Neural cell (in vitro differentiated cells): ENCODE measurements at regions not wholly inside any gene's neighbourhood (a gene's known extent, or its start where the extent isn't known, plus 50 kb on each side); places are given as distances from the start of the nearest gene placed in this dataset.

ENCODE experiments used
- H2AFZ ChIP-seq: fragments of 200-600, 300-800 bp; sonication (generic), shearing (Covaris generic); 2 replicates; pipeline ENCODE4 v1.6.0; 2014; ENCODE audit warnings: low read depth, mild to moderate bottlenecking, antibody characterized with exemption, low read length, moderate library complexity
- H3F3A ChIP-seq: fragments of 200-600 bp; shearing (Covaris generic); 2 replicates; pipeline ENCODE4 v1.6.1; 2016; ENCODE audit warnings: mild to moderate bottlenecking, moderate library complexity, mixed read lengths, antibody characterized with exemption, low read length; ENCODE audit not compliant: insufficient read depth, poor library complexity, severe bottlenecking
- H3K27ac ChIP-seq: fragments of 200-600, 300-800 bp; sonication (generic), shearing (Covaris generic); 2 replicates; pipeline ENCODE4 v1.5.1; 2014; ENCODE audit warnings: mild to moderate bottlenecking, low read length, moderate library complexity
- H3K27me3 ChIP-seq: fragments of 300-800, 200-600 bp; sonication (generic), shearing (Covaris generic); 2 replicates; pipeline ENCODE4 v1.6.0; 2014; ENCODE audit warnings: mild to moderate bottlenecking, low read depth, low read length, moderate library complexity; ENCODE audit not compliant: insufficient read depth
- H3K36me3 ChIP-seq: fragments of 300-800, 200-600 bp; sonication (generic), shearing (Covaris generic); 2 replicates; pipeline ENCODE4 v1.5.1; 2014; ENCODE audit warnings: mild to moderate bottlenecking, antibody characterized with exemption, low read length, moderate library complexity; ENCODE audit not compliant: insufficient read depth
- H3K4me2 ChIP-seq: fragments of 300-800, 200-600 bp; sonication (generic), shearing (Covaris generic); 2 replicates; pipeline ENCODE4 v1.6.0; 2014; ENCODE audit warnings: mild to moderate bottlenecking, low read length
- H3K4me3 ChIP-seq: fragments of 300-800, 200-600 bp; sonication (generic), shearing (Covaris generic); 2 replicates; pipeline ENCODE4 v1.5.1; 2014; ENCODE audit warnings: mild to moderate bottlenecking, low read length, moderate library complexity
- H3K79me2 ChIP-seq: fragments of 200-600 bp; shearing (Covaris generic); replicated peaks from 2 replicates; pipeline ENCODE4 v1.6.0; 2014; ENCODE audit warnings: mild to moderate bottlenecking, low read length, moderate library complexity; ENCODE audit not compliant: insufficient read depth
- H3K9ac ChIP-seq: fragments of 300-800, 200-600 bp; sonication (generic), shearing (Covaris generic); 2 replicates; pipeline ENCODE4 v1.6.1; 2016; ENCODE audit warnings: mild to moderate bottlenecking, low read length, mixed read lengths
- H3K9me2 ChIP-seq: fragments of 200-600 bp; shearing (Covaris generic); 2 replicates; pipeline ENCODE4 v1.6.1; 2016; ENCODE audit warnings: mild to moderate bottlenecking, low read length, mixed read lengths; ENCODE audit not compliant: insufficient read depth
- H3K9me3 ChIP-seq: fragments of 200-600, 300-800 bp; sonication (generic), shearing (Covaris generic); 2 replicates; pipeline ENCODE4 v1.6.1; 2016; ENCODE audit warnings: mild to moderate bottlenecking, mixed run types, low read length, moderate library complexity, mixed read lengths
- H4K20me1 ChIP-seq: fragments of 200-600 bp; shearing (Covaris generic); 2 replicates; pipeline ENCODE4 v1.6.1; 2016; ENCODE audit warnings: mild to moderate bottlenecking, mixed run types; ENCODE audit not compliant: insufficient read depth
- EP300 ChIP-seq: fragments of 450-650 bp; conservative IDR thresholded peaks from 2 replicates; pipeline ENCODE4 v1.6.1; 2014; ENCODE audit warnings: antibody characterized with exemption, mild to moderate bottlenecking, moderate library complexity; ENCODE audit not compliant: poor library complexity, severe bottlenecking
- EZH2 ChIP-seq: fragments of 200-600, 300-800 bp; shearing (Covaris generic), sonication (generic); IDR thresholded peaks from 2 replicates; pipeline ENCODE4 v1.6.1; 2014; ENCODE audit warnings: antibody characterized with exemption, low read length, borderline replicate concordance, mild to moderate bottlenecking; ENCODE audit not compliant: insufficient read depth, poor library complexity, severe bottlenecking
- POLR2AphosphoS5 ChIP-seq: IDR thresholded peaks from 2 replicates; pipeline ENCODE4 v1.6.1; 2012
- RAD21 ChIP-seq: fragments of 450-650 bp; conservative IDR thresholded peaks from 2 replicates; pipeline ENCODE4 v1.6.1; 2014; ENCODE audit warnings: antibody characterized with exemption, mild to moderate bottlenecking, moderate library complexity
- SMC3 ChIP-seq: fragments of 450-650 bp; conservative IDR thresholded peaks from 2 replicates; pipeline ENCODE4 v1.6.1; 2014; ENCODE audit warnings: antibody characterized with exemption, mild to moderate bottlenecking, moderate library complexity; ENCODE audit not compliant: poor library complexity
- TAF1 ChIP-seq: IDR thresholded peaks from 2 replicates; pipeline ENCODE4 v1.6.1; 2012; ENCODE audit warnings: low read depth
- TF ChIP-seq, protein P1 (sequence below): fragments of 450-650 bp; IDR thresholded peaks from 2 replicates; pipeline ENCODE4 v1.5.1; 2014; ENCODE audit warnings: antibody characterized with exemption, mild to moderate bottlenecking, moderate library complexity; ENCODE audit not compliant: poor library complexity, severe bottlenecking
- TF ChIP-seq, protein P2 (sequence below): IDR thresholded peaks from 2 replicates; pipeline ENCODE4 v1.6.1; 2012; ENCODE audit warnings: borderline replicate concordance

DNA sequence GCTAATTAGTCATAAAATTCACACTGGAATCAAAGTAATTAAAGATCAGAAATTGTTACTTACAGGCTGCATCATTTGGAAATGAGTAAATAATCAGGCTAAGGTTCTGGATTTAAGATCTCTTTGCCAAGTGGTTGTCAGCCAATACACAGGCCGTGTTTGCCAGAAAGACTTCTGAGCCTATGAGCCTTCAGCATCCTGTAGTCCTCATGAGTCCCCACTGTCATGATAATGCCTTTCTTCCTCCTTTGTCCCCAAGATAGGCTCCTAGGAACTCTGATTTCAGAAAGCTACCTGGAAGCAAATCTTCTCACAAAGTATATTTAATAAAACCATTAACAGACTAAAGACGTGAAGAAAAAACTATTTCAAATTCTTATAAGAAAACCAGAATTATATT lies 810.5 kb downstream of the DNAH5 start:
- H3K9me3 ChIP-seq = no peaks in the 10 kb centered on the region

DNA sequence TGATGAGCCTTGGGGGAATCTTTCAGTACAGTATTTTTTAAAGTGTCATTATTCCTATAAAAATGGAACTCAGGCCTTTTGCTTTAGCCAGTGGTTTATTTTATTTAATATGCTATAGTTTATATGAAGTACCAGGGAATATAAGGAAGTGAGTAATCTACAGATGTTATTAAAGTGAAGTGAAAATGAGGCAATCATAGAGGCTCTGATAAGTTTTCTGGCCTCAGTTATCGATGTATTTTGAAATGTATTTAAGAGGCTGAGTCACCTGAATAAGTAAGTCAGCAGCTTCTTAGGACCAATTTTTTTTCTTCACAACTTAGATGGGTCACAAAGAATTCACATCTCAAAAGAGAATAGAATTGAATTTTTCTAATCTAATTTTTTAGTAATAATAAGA lies 829.0 kb downstream of the DNAH5 start:
- H4K20me1 ChIP-seq = no peaks in the 10 kb centered on the region
- no peak overlapping the region for H3K4me3 ChIP-seq
- H3K36me3 ChIP-seq = no peaks in the 10 kb centered on the region

More for the DNA sequence above, 810.5 kb downstream of the DNAH5 start:
- no peak overlapping the region for H3K27ac ChIP-seq
- H3K9ac ChIP-seq = no peak overlapping the region
- no peak overlapping the region for H3K4me3 ChIP-seq
- H3K79me2 ChIP-seq = no peaks in the 10 kb centered on the region
- TF ChIP-seq, protein P1, sequence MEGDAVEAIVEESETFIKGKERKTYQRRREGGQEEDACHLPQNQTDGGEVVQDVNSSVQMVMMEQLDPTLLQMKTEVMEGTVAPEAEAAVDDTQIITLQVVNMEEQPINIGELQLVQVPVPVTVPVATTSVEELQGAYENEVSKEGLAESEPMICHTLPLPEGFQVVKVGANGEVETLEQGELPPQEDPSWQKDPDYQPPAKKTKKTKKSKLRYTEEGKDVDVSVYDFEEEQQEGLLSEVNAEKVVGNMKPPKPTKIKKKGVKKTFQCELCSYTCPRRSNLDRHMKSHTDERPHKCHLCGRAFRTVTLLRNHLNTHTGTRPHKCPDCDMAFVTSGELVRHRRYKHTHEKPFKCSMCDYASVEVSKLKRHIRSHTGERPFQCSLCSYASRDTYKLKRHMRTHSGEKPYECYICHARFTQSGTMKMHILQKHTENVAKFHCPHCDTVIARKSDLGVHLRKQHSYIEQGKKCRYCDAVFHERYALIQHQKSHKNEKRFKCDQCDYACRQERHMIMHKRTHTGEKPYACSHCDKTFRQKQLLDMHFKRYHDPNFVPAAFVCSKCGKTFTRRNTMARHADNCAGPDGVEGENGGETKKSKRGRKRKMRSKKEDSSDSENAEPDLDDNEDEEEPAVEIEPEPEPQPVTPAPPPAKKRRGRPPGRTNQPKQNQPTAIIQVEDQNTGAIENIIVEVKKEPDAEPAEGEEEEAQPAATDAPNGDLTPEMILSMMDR = no peak
- TF ChIP-seq POLR2AphosphoS5 = no peak
- TF ChIP-seq TAF1 = no peak
- TF ChIP-seq EZH2 = no peak
- no peak for TF ChIP-seq SMC3
- TF ChIP-seq RAD21 = no peak
- TF ChIP-seq, protein P2, sequence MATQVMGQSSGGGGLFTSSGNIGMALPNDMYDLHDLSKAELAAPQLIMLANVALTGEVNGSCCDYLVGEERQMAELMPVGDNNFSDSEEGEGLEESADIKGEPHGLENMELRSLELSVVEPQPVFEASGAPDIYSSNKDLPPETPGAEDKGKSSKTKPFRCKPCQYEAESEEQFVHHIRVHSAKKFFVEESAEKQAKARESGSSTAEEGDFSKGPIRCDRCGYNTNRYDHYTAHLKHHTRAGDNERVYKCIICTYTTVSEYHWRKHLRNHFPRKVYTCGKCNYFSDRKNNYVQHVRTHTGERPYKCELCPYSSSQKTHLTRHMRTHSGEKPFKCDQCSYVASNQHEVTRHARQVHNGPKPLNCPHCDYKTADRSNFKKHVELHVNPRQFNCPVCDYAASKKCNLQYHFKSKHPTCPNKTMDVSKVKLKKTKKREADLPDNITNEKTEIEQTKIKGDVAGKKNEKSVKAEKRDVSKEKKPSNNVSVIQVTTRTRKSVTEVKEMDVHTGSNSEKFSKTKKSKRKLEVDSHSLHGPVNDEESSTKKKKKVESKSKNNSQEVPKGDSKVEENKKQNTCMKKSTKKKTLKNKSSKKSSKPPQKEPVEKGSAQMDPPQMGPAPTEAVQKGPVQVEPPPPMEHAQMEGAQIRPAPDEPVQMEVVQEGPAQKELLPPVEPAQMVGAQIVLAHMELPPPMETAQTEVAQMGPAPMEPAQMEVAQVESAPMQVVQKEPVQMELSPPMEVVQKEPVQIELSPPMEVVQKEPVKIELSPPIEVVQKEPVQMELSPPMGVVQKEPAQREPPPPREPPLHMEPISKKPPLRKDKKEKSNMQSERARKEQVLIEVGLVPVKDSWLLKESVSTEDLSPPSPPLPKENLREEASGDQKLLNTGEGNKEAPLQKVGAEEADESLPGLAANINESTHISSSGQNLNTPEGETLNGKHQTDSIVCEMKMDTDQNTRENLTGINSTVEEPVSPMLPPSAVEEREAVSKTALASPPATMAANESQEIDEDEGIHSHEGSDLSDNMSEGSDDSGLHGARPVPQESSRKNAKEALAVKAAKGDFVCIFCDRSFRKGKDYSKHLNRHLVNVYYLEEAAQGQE = no peak
- TF ChIP-seq EP300 = no peak
- no peaks in the 10 kb centered on the region for H3F3A ChIP-seq
- H3K36me3 ChIP-seq = no peaks in the 10 kb centered on the region
- no peaks in the 10 kb centered on the region for H4K20me1 ChIP-seq
- no peaks in the 10 kb centered on the region for H3K27me3 ChIP-seq
- H2AFZ ChIP-seq = no peak overlapping the region
- no peak overlapping the region for H3K4me2 ChIP-seq
- no peaks in the 10 kb centered on the region for H3K9me2 ChIP-seq

More for the DNA sequence above, 829.0 kb downstream of the DNAH5 start:
- no peaks in the 10 kb centered on the region for H3F3A ChIP-seq
- no peaks in the 10 kb centered on the region for H3K9me3 ChIP-seq
- H3K27ac ChIP-seq = no peak overlapping the region
- no peak overlapping the region for H2AFZ ChIP-seq
- no peaks in the 10 kb centered on the region for H3K9me2 ChIP-seq
- no peaks in the 10 kb centered on the region for H3K27me3 ChIP-seq
- no peak overlapping the region for H3K4me2 ChIP-seq
- H3K9ac ChIP-seq = no peak overlapping the region
- TF ChIP-seq, protein P1 = no peak
- TF ChIP-seq, protein P2 = no peak
- TF ChIP-seq TAF1 (no peak), SMC3 (no peak), POLR2AphosphoS5 (no peak), EP300 (no peak), EZH2 (no peak), RAD21 (no peak)
- H3K79me2 ChIP-seq = no peaks in the 10 kb centered on the region
